ENCODE measurements at regions not wholly inside any gene's neighbourhood (a gene's known extent, or its start where the extent isn't known, plus 50 kb on each side); places are given as distances from the start of the nearest gene placed in this dataset.
"Not testable (repeated sequence)": the region's sequence is repeated elsewhere in the genome, so short reads cannot be mapped to it uniquely, and the experiment has no call there.

GRCh38 chr15:38774076-38774475 lies 209.5 kb upstream of the RASGRP1 start:
- DNase-seq (ENCODE audit: extremely low read depth in 1 of 11, low read depth in 9 of 11, low spot score in 4 of 11), result not testable (repeated sequence)

GRCh38 chr15:38781196-38781595 lies 216.6 kb upstream of the RASGRP1 start:
- DNase-seq (ENCODE audit: extremely low read depth in 1 of 11, low read depth in 9 of 11, low spot score in 4 of 11), result no peak

- DNase-seq (ENCODE audit: extremely low read depth in 1 of 11, low read depth in 9 of 11, low spot score in 4 of 11), result no peak
These were observed 217.5 kb upstream of the RASGRP1 start for GRCh38 chr15:38782156-38782555.

GRCh38 chr15:38788918-38789317 lies 224.3 kb upstream of the RASGRP1 start:
- DNase-seq (ENCODE audit: extremely low read depth in 1 of 11, low read depth in 9 of 11, low spot score in 4 of 11), result no peak

- DNase-seq (ENCODE audit: extremely low read depth in 1 of 11, low read depth in 9 of 11, low spot score in 4 of 11), result no peak
These were observed 225.0 kb upstream of the RASGRP1 start for GRCh38 chr15:38789566-38789965.

GRCh38 chr15:38793206-38793810 lies 228.7 kb upstream of the RASGRP1 start:
- DNase-seq (ENCODE audit: extremely low read depth in 1 of 11, low read depth in 9 of 11, low spot score in 4 of 11), result peak in 2 of 11 donors; percentile 14 to 30

GRCh38 chr15:38795471-38796245 lies 231.0 kb upstream of the RASGRP1 start:
- DNase-seq (ENCODE audit: extremely low read depth in 1 of 11, low read depth in 9 of 11, low spot score in 4 of 11), result no peak

- DNase-seq (ENCODE audit: extremely low read depth in 1 of 11, low read depth in 9 of 11, low spot score in 4 of 11), result no peak
These were observed 232.0 kb upstream of the RASGRP1 start for GRCh38 chr15:38796589-38796988.

- not testable (repeated sequence) for DNase-seq (ENCODE audit: extremely low read depth in 1 of 11, low read depth in 9 of 11, low spot score in 4 of 11)
These were observed 232.9 kb upstream of the RASGRP1 start for GRCh38 chr15:38797506-38797905.

GRCh38 chr15:38799202-38799601 lies 234.6 kb upstream of the RASGRP1 start:
- DNase-seq (ENCODE audit: extremely low read depth in 1 of 11, low read depth in 9 of 11, low spot score in 4 of 11), result not testable (repeated sequence)

- DNase-seq (ENCODE audit: extremely low read depth in 1 of 11, low read depth in 9 of 11, low spot score in 4 of 11), result no peak
These were observed 245.0 kb upstream of the RASGRP1 start for GRCh38 chr15:38809621-38810020.

- DNase-seq (ENCODE audit: extremely low read depth in 1 of 11, low read depth in 9 of 11, low spot score in 4 of 11), result no peak
These were observed 246.1 kb upstream of the RASGRP1 start for GRCh38 chr15:38810686-38811085.

- not testable (repeated sequence) for DNase-seq (ENCODE audit: extremely low read depth in 1 of 11, low read depth in 9 of 11, low spot score in 4 of 11)
These were observed 249.6 kb upstream of the RASGRP1 start for GRCh38 chr15:38814254-38814653.

- DNase-seq (ENCODE audit: extremely low read depth in 1 of 11, low read depth in 9 of 11, low spot score in 4 of 11), result no peak
These were observed 250.3 kb upstream of the RASGRP1 start for GRCh38 chr15:38814891-38815290.

GRCh38 chr15:38817427-38818156 lies 253.0 kb upstream of the RASGRP1 start:
- DNase-seq (ENCODE audit: extremely low read depth in 1 of 11, low read depth in 9 of 11, low spot score in 4 of 11), result peak; percentile 58 to 79 (median 66)

GRCh38 chr15:38818157-38818790 lies 253.7 kb upstream of the RASGRP1 start:
- no peak for DNase-seq (ENCODE audit: extremely low read depth in 1 of 11, low read depth in 9 of 11, low spot score in 4 of 11)

- no peak for DNase-seq (ENCODE audit: extremely low read depth in 1 of 11, low read depth in 9 of 11, low spot score in 4 of 11)
These were observed 254.9 kb upstream of the RASGRP1 start for GRCh38 chr15:38819387-38819950.

- no peak for DNase-seq (ENCODE audit: extremely low read depth in 1 of 11, low read depth in 9 of 11, low spot score in 4 of 11)
These were observed 258.6 kb upstream of the RASGRP1 start for GRCh38 chr15:38823263-38823662.

- no peak for DNase-seq (ENCODE audit: extremely low read depth in 1 of 11, low read depth in 9 of 11, low spot score in 4 of 11)
These were observed 260.1 kb upstream of the RASGRP1 start for GRCh38 chr15:38824719-38825118.
